ENCODE measurements at regions not wholly inside any gene's neighbourhood (a gene's known extent, or its start where the extent isn't known, plus 50 kb on each side); places are given as distances from the start of the nearest gene placed in this dataset.

- Mint-ChIP-seq H3K4me1 (ENCODE audit: low read depth) (no peaks in the 10 kb centered on the region), H3K4me3 (ENCODE audit: unreplicated experiment) (no peak overlapping the region), H3K36me3 (ENCODE audit: low read depth) (no peaks in the 10 kb centered on the region), H3K27ac (ENCODE audit: unreplicated experiment) (no peak overlapping the region), H3K9me3 (ENCODE audit: low read depth) (no peaks in the 10 kb centered on the region), H3K27me3 (ENCODE audit: low read depth) (peaks cover 10% of the 10 kb centered on the region)
- TF ChIP-seq CTCF (IDR thresholded peaks at IDR 0.05), result no peak
- DNase-seq (ENCODE audit: low spot score), result no peak
These were observed 287.9 kb upstream of the FERMT1 start for GRCh38 chr20:6410721-6411120.

- Mint-ChIP-seq H3K27me3 (ENCODE audit: low read depth) (peaks cover 13% of the 10 kb centered on the region), H3K4me1 (ENCODE audit: low read depth) (no peaks in the 10 kb centered on the region), H3K27ac (ENCODE audit: unreplicated experiment) (no peak overlapping the region), H3K4me3 (ENCODE audit: unreplicated experiment) (no peak overlapping the region), H3K9me3 (ENCODE audit: low read depth) (no peaks in the 10 kb centered on the region), H3K36me3 (ENCODE audit: low read depth) (no peaks in the 10 kb centered on the region)
- no peak for TF ChIP-seq CTCF (IDR thresholded peaks at IDR 0.05)
- DNase-seq (ENCODE audit: low spot score), result no peak
These were observed 284.3 kb upstream of the FERMT1 start for GRCh38 chr20:6407163-6407562.

GRCh38 chr20:6401893-6402557 lies 279.2 kb upstream of the FERMT1 start:
- peaks cover 14% of the 10 kb centered on the region for H3K27me3 Mint-ChIP-seq (ENCODE audit: low read depth)
- no peaks in the 10 kb centered on the region for H3K4me1 Mint-ChIP-seq (ENCODE audit: low read depth)
- H3K27ac Mint-ChIP-seq (ENCODE audit: unreplicated experiment), result no peak overlapping the region
- DNase-seq (ENCODE audit: low spot score), result no peak
- TF ChIP-seq CTCF (IDR thresholded peaks at IDR 0.05), result no peak
- no peaks in the 10 kb centered on the region for H3K36me3 Mint-ChIP-seq (ENCODE audit: low read depth)
- H3K9me3 Mint-ChIP-seq (ENCODE audit: low read depth), result no peaks in the 10 kb centered on the region
- no peak overlapping the region for H3K4me3 Mint-ChIP-seq (ENCODE audit: unreplicated experiment)

GRCh38 chr20:6397115-6397514 lies 274.3 kb upstream of the FERMT1 start:
- Mint-ChIP-seq H3K27me3 (ENCODE audit: low read depth) (peaks cover 10% of the 10 kb centered on the region), H3K4me1 (ENCODE audit: low read depth) (no peaks in the 10 kb centered on the region), H3K9me3 (ENCODE audit: low read depth) (no peaks in the 10 kb centered on the region), H3K4me3 (ENCODE audit: unreplicated experiment) (no peak overlapping the region), H3K36me3 (ENCODE audit: low read depth) (no peaks in the 10 kb centered on the region), H3K27ac (ENCODE audit: unreplicated experiment) (no peak overlapping the region)
- no peak for TF ChIP-seq CTCF (IDR thresholded peaks at IDR 0.05)
- no peak for DNase-seq (ENCODE audit: low spot score)

- H3K27me3 Mint-ChIP-seq (ENCODE audit: low read depth), result peaks cover 8% of the 10 kb centered on the region
- no peaks in the 10 kb centered on the region for H3K9me3 Mint-ChIP-seq (ENCODE audit: low read depth)
- no peak overlapping the region for H3K27ac Mint-ChIP-seq (ENCODE audit: unreplicated experiment)
- H3K4me3 Mint-ChIP-seq (ENCODE audit: unreplicated experiment), result no peak overlapping the region
- TF ChIP-seq CTCF (IDR thresholded peaks at IDR 0.05), result no peak
- no peak for DNase-seq (ENCODE audit: low spot score)
- no peaks in the 10 kb centered on the region for H3K36me3 Mint-ChIP-seq (ENCODE audit: low read depth)
- no peaks in the 10 kb centered on the region for H3K4me1 Mint-ChIP-seq (ENCODE audit: low read depth)
These were observed 272.9 kb upstream of the FERMT1 start for GRCh38 chr20:6395695-6396094.
